H9 (cell line): ENCODE measurements at regions not wholly inside any gene's neighbourhood (a gene's known extent, or its start where the extent isn't known, plus 50 kb on each side); places are given as distances from the start of the nearest gene placed in this dataset.

Experiments
- DNase-seq: peaks from one replicate; pipeline ENCODE4 v3.0.0-alpha.2; 2017
- H2AFZ ChIP-seq: one replicate; pipeline ENCODE4 v1.6.1; 2013; ENCODE audit warnings: mild to moderate bottlenecking, low read length, control low read depth, moderate library complexity
- H2AK5ac ChIP-seq: 2 replicates; pipeline ENCODE4 v1.6.1; 2013; ENCODE audit warnings: low read length, control low read depth, mixed read lengths; ENCODE audit not compliant: insufficient read length
- H2BK120ac ChIP-seq: one replicate; pipeline ENCODE4 v1.6.1; 2013; ENCODE audit warnings: low read depth, mild to moderate bottlenecking, low read length, control low read depth, inconsistent platforms; ENCODE audit not compliant: poor library complexity, severe bottlenecking
- H2BK12ac ChIP-seq: 2 replicates; pipeline ENCODE4 v1.6.1; 2013; ENCODE audit warnings: low read length, control low read depth, mixed read lengths, low read depth; ENCODE audit not compliant: insufficient read length
- H2BK15ac ChIP-seq: 2 replicates; pipeline ENCODE4 v1.6.1; 2013; ENCODE audit warnings: low read depth, low read length, control low read depth
- H2BK20ac ChIP-seq: one replicate; pipeline ENCODE4 v1.6.1; 2013; ENCODE audit warnings: low read depth, mild to moderate bottlenecking, low read length, control low read depth, inconsistent platforms; ENCODE audit not compliant: poor library complexity, severe bottlenecking
- H2BK5ac ChIP-seq: 2 replicates; pipeline ENCODE4 v1.6.1; 2013; ENCODE audit warnings: low read length, control low read depth, mixed read lengths; ENCODE audit not compliant: insufficient read length
- H3K14ac ChIP-seq: 2 replicates; pipeline ENCODE4 v1.6.1; 2013; ENCODE audit warnings: low read length, control low read depth; ENCODE audit not compliant: insufficient read depth
- H3K18ac ChIP-seq: 2 replicates; pipeline ENCODE4 v1.6.1; 2013; ENCODE audit warnings: low read depth, mild to moderate bottlenecking, mixed read lengths, low read length, control low read depth; ENCODE audit not compliant: insufficient read length
- H3K23ac ChIP-seq: 2 replicates; pipeline ENCODE4 v1.6.1; 2013; ENCODE audit warnings: low read length, control low read depth, mixed read lengths, low read depth; ENCODE audit not compliant: insufficient read length
- H3K23me2 ChIP-seq: 2 replicates; pipeline ENCODE4 v1.6.1; 2013; ENCODE audit warnings: low read depth, mild to moderate bottlenecking, mixed read lengths, low read length, control low read depth; ENCODE audit not compliant: insufficient read length, poor library complexity, severe bottlenecking
- H3K27ac ChIP-seq: 2 replicates; pipeline ENCODE4 v1.5.1; 2013; ENCODE audit warnings: low read length, control low read depth, mixed read lengths, low read depth; ENCODE audit not compliant: insufficient read length
- H3K27me3 ChIP-seq: 2 replicates; pipeline ENCODE4 v1.6.1; 2013; ENCODE audit warnings: low read length, control low read depth, inconsistent platforms; ENCODE audit not compliant: insufficient read depth
- H3K4ac ChIP-seq: 2 replicates; pipeline ENCODE4 v1.6.1; 2013; ENCODE audit warnings: low read depth, mild to moderate bottlenecking, control low read depth, inconsistent platforms, low read length, moderate library complexity
- H3K4me1 ChIP-seq: 2 replicates; pipeline ENCODE4 v1.6.1; 2013; ENCODE audit warnings: low read length, control low read depth, inconsistent platforms; ENCODE audit not compliant: insufficient read depth
- H3K4me2 ChIP-seq: 2 replicates; pipeline ENCODE4 v1.6.1; 2013; ENCODE audit warnings: low read length, control low read depth, mixed read lengths; ENCODE audit not compliant: insufficient read length, insufficient read depth
- H3K56ac ChIP-seq: 2 replicates; pipeline ENCODE4 v1.6.1; 2013; ENCODE audit warnings: low read depth, mild to moderate bottlenecking, mixed read lengths, low read length, control low read depth; ENCODE audit not compliant: insufficient read length
- H3K79me1 ChIP-seq: 2 replicates; pipeline ENCODE4 v1.6.1; 2013; ENCODE audit warnings: low read depth, mild to moderate bottlenecking, moderate library complexity, low read length, control low read depth, inconsistent platforms; ENCODE audit not compliant: insufficient read depth, poor library complexity, severe bottlenecking
- H3K79me2 ChIP-seq: 2 replicates; pipeline ENCODE4 v1.6.1; 2013; ENCODE audit warnings: low read length, control low read depth, inconsistent platforms; ENCODE audit not compliant: insufficient read depth
- H3K9ac ChIP-seq: 2 replicates; pipeline ENCODE4 v1.6.1; 2013; ENCODE audit warnings: low read length, control low read depth, mixed read lengths; ENCODE audit not compliant: insufficient read length; ENCODE audit errors: extremely low read depth
- H3K9me3 ChIP-seq: one replicate; pipeline ENCODE4 v1.6.1; 2013; ENCODE audit warnings: low read depth, low read length, inconsistent platforms; ENCODE audit not compliant: control insufficient read depth
- H3T11ph ChIP-seq: one replicate; pipeline ENCODE4 v1.6.1; 2013; ENCODE audit warnings: mild to moderate bottlenecking, low read length, control low read depth, inconsistent platforms
- H4K20me1 ChIP-seq: one replicate; pipeline ENCODE4 v1.6.1; 2013; ENCODE audit not compliant: control insufficient read depth, insufficient read length, insufficient read depth
- H4K5ac ChIP-seq: 2 replicates; pipeline ENCODE4 v1.6.1; 2013; ENCODE audit warnings: low read depth, mild to moderate bottlenecking, mixed read lengths, low read length, control low read depth; ENCODE audit not compliant: insufficient read length
- H4K8ac ChIP-seq: replicated peaks from 2 replicates; pipeline ENCODE4 v1.6.1; 2013; ENCODE audit warnings: low read length, control low read depth, mixed read lengths, low read depth; ENCODE audit not compliant: insufficient read length
- H4K91ac ChIP-seq: 2 replicates; pipeline ENCODE4 v1.6.1; 2013; ENCODE audit warnings: low read depth, mild to moderate bottlenecking, moderate library complexity, mixed read lengths, low read length, control low read depth; ENCODE audit not compliant: insufficient read length
- H3K27ac Mint-ChIP-seq, 3 experiments: 2 replicates in 2 of 3; 3 replicates in 1 of 3; pipeline ENCODE4 v1.8.0; 2020 to 2021; ENCODE audit warnings: mixed read lengths in 3 of 3, mild to moderate bottlenecking in 1 of 3, moderate library complexity in 1 of 3
- H3K27me3 Mint-ChIP-seq: 2 replicates; pipeline ENCODE4 v1.8.0; 2021; ENCODE audit warnings: low read depth, mild to moderate bottlenecking, moderate library complexity, mixed read lengths
- H3K36me3 Mint-ChIP-seq, 3 experiments: 2 replicates in 2 of 3; 3 replicates in 1 of 3; pipeline ENCODE4 v1.8.0; 2020 to 2021; ENCODE audit warnings: low read depth in 3 of 3, mixed read lengths in 3 of 3; ENCODE audit not compliant: insufficient read depth in 1 of 3
- H3K4me1 Mint-ChIP-seq, 2 experiments: 2 replicates each; pipeline ENCODE4 v1.8.0; 2020; ENCODE audit warnings: mixed read lengths in 2 of 2
- H3K4me3 Mint-ChIP-seq, 2 experiments: 2 replicates in 1 of 2; 3 replicates in 1 of 2; pipeline ENCODE4 v1.8.0; 2020 to 2021; ENCODE audit warnings: mild to moderate bottlenecking in 2 of 2, mixed read lengths in 2 of 2, moderate library complexity in 1 of 2
- H3K9me3 Mint-ChIP-seq, 2 experiments: 2 replicates in 1 of 2; 3 replicates in 1 of 2; pipeline ENCODE4 v1.8.0; 2020; ENCODE audit warnings: mild to moderate bottlenecking in 2 of 2, mixed read lengths in 2 of 2, moderate library complexity in 1 of 2
- CTCF ChIP-seq: fragments of 200-600 bp; sonication (generic); conservative IDR thresholded peaks from 3 replicates; pipeline ENCODE4 v1.8.0; 2021; ENCODE audit warnings: antibody characterized with exemption, mild to moderate bottlenecking

- no peak overlapping the region for H2BK5ac ChIP-seq
- H3K27me3 Mint-ChIP-seq, result no peaks in the 10 kb centered on the region
- H3K56ac ChIP-seq, result no peak overlapping the region
- no peak overlapping the region for H4K8ac ChIP-seq
- no peaks in the 10 kb centered on the region for H3K79me1 ChIP-seq
- H2BK15ac ChIP-seq, result no peak overlapping the region
- no peaks in the 10 kb centered on the region for H3K79me2 ChIP-seq
- no peaks in the 10 kb centered on the region for H3K4me1 ChIP-seq
- no peaks in the 10 kb centered on the region for H3K23me2 ChIP-seq
- H3K9me3 Mint-ChIP-seq, result no peaks in the 10 kb centered on the region
- no peak overlapping the region for H3K14ac ChIP-seq
- H3K23ac ChIP-seq, result no peak overlapping the region
- no peaks in the 10 kb centered on the region for H4K20me1 ChIP-seq
- H3K4me2 ChIP-seq, result no peak overlapping the region
- no peak overlapping the region for H2AFZ ChIP-seq
- H2BK20ac ChIP-seq, result no peak overlapping the region
- no peak overlapping the region for H3T11ph ChIP-seq
- H4K91ac ChIP-seq, result no peak overlapping the region
- no peak overlapping the region for H3K18ac ChIP-seq
- H2BK12ac ChIP-seq, result no peak overlapping the region
- H4K5ac ChIP-seq, result no peak overlapping the region
- H3K27ac ChIP-seq, result no peak overlapping the region
- no peaks in the 10 kb centered on the region for H3K9me3 ChIP-seq
- no peaks in the 10 kb centered on the region for H3K36me3 Mint-ChIP-seq
- TF ChIP-seq CTCF, result no peak
- no peaks in the 10 kb centered on the region for H3K27me3 ChIP-seq
- H3K4me3 Mint-ChIP-seq, result no peak overlapping the region
- no peak overlapping the region for H3K9ac ChIP-seq
- H3K4ac ChIP-seq, result no peak overlapping the region
- no peaks in the 10 kb centered on the region for H3K4me1 Mint-ChIP-seq
- DNase-seq, result no peak
- no peak overlapping the region for H2AK5ac ChIP-seq
- H3K27ac Mint-ChIP-seq, result no peak overlapping the region
- H2BK120ac ChIP-seq, result no peak overlapping the region
These were observed 586.3 kb downstream of the LRRIQ3 start for GRCh38 chr1:73611681-73612080.
